C4-2B (cell line): ENCODE measurements at regions not wholly inside any gene's neighbourhood (a gene's known extent, or its start where the extent isn't known, plus 50 kb on each side); places are given as distances from the start of the nearest gene placed in this dataset.

ENCODE experiments used
- CTCF ChIP-seq: fragments of 450-650 bp; conservative IDR thresholded peaks from 2 replicates; pipeline ENCODE4 v1.5.1; 2017; ENCODE audit warnings: mild to moderate bottlenecking
- ZFX ChIP-seq: fragments of 450-650 bp; IDR thresholded peaks from 2 replicates; pipeline ENCODE4 v1.6.1; 2017

GRCh38 chr2:64767670-64768468 is 114.2 kb upstream of the SERTAD2 start:
- TF ChIP-seq ZFX (no peak), CTCF (0 out of 2 replicates have a peak, but pooled peaks have one; percentile 6)
